ENCODE measurements at regions not wholly inside any gene's neighbourhood (a gene's known extent, or its start where the extent isn't known, plus 50 kb on each side); places are given as distances from the start of the nearest gene placed in this dataset.

DNA sequence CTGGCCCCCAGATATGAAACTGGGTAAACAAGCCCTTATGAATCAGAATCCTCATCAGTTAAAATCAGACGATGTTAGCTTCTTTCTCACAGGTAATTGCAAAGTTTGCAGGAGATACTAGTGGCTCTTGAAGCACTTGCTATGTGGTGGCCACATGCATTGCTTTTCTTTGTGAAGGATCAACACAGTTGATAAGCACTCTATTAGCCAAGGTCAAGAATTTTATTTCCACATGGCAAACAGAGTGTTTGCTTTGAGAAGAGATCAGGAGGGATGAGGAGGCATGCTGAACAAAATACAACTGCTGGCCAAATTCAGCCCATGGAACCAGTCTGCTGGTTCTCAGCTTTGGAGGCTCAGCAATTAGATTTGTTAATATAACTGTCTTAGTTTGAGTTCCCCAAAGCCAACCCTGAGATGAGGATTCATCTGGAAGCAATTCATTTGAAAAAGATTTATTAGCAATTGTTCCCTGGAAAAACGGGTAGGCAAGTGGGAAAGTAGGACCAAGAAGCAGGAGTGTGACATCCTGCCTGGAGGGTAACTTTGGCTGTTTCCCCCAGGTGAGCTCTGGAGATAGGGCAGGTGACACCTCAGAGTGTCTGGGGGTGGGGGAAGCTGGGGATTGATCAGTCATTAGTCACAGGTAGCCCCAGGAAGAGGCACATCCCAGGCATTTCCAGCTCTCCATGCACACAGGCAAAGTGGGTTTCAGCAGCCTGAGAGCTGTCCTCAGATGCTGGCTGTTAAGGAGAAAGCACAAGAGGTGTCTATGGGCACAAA is 180.3 kb downstream of the ABHD5 start:
- no peak overlapping the region for H3K27ac Mint-ChIP-seq
- Histone ChIP-seq H3K4me1 (ENCODE audit: control insufficient read depth, insufficient read depth, low read length, poor library complexity, severe bottlenecking) (no peaks in the 10 kb centered on the region), H3K27me3 (ENCODE audit: control insufficient read depth, insufficient read depth, low read length) (no peaks in the 10 kb centered on the region), H3K36me3 (ENCODE audit: control insufficient read depth, insufficient read depth, low read length) (no peaks in the 10 kb centered on the region), H3K9me3 (ENCODE audit: control insufficient read depth in 2 of 2, low read length in 2 of 2) (no peaks in the 10 kb centered on the region), H3K4me3 (ENCODE audit: low read depth, low read length) (no peak overlapping the region), H3K27ac (ENCODE audit: insufficient read depth, low read length, poor library complexity, severe bottlenecking) (no peak overlapping the region)
- DNase-seq: no peak
- H3K9me3 Mint-ChIP-seq: peaks cover 0 to 2% (median 0%) of the 10 kb centered on the region in 7 donors
- no peak overlapping the region for H3K4me3 Mint-ChIP-seq
- no peaks in the 10 kb centered on the region for H3K36me3 Mint-ChIP-seq
- ATAC-seq (ENCODE audit: low read depth in 2 of 2): no peak
- H3K4me1 Mint-ChIP-seq: no peaks in the 10 kb centered on the region
- H3K27me3 Mint-ChIP-seq: peaks cover 24% of the 10 kb centered on the region

DNA sequence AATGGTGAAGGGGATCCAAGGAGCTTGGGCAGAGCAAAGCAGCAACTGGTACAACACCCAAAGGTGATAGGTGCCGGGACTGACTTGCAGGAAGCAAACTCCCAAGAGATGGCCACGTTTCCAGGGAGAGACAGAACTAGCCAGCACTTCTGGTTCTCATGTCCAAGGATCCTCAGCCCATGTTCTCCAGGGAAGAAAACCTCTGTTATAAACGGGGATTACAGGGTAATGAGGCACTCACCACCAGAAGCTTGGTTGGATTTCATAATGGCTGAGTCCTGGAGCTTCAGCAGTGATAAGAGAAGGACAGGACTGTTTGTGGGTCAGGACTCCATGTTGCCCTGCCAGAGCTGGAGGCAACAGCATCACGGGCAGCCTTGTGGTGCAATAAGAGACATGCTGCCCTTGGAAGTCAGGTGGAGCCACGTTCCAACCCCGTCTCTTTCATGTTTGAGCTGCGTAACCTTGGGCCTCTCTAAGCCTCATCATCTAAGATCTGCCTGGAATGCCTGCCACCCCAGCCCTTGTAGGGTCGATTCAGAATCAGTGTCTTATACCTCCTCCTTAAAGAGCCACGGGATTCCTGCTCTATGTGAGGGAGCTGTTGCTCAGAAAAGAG is 181.0 kb downstream of the ABHD5 start:
- no peaks in the 10 kb centered on the region for H3K4me1 Mint-ChIP-seq
- Histone ChIP-seq H3K36me3 (ENCODE audit: control insufficient read depth, insufficient read depth, low read length) (no peaks in the 10 kb centered on the region), H3K27me3 (ENCODE audit: control insufficient read depth, insufficient read depth, low read length) (no peaks in the 10 kb centered on the region), H3K9me3 (ENCODE audit: control insufficient read depth in 2 of 2, low read length in 2 of 2) (no peaks in the 10 kb centered on the region), H3K27ac (ENCODE audit: insufficient read depth, low read length, poor library complexity, severe bottlenecking) (no peak overlapping the region), H3K4me1 (ENCODE audit: control insufficient read depth, insufficient read depth, low read length, poor library complexity, severe bottlenecking) (no peaks in the 10 kb centered on the region), H3K4me3 (ENCODE audit: low read depth, low read length) (no peak overlapping the region)
- no peak overlapping the region for H3K27ac Mint-ChIP-seq
- no peak for ATAC-seq (ENCODE audit: low read depth in 2 of 2)
- H3K27me3 Mint-ChIP-seq: peaks cover 28% of the 10 kb centered on the region
- H3K4me3 Mint-ChIP-seq: no peak overlapping the region
- DNase-seq: no peak
- H3K36me3 Mint-ChIP-seq: no peaks in the 10 kb centered on the region
- peaks cover 0 to 2% (median 0%) of the 10 kb centered on the region in 7 donors for H3K9me3 Mint-ChIP-seq

DNA sequence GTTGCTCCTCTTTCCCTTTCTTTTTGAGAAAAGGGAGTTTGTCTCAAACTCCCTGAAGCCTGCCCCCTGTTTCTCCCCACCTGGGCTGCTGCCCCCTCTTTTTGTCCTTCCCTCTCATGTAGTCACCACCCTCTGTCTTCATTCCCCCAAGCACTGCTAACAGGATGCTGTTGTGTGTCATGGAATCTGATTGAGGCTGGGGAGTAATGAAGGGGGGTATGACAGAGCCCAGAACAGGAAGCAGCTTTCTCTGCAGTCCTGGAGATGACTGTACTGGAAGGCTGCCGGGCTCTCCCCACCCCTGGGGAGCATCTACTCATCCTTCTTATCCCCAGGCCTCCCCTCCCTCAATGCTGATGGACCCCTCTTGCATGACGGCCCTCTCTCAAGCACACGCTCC is 181.6 kb downstream of the ABHD5 start:
- no peak for DNase-seq
- Mint-ChIP-seq H3K4me3 (no peak overlapping the region), H3K36me3 (no peaks in the 10 kb centered on the region), H3K27ac (peak overlapping the region in 1 of 3 donors; percentile 64), H3K27me3 (peaks cover 24% of the 10 kb centered on the region), H3K4me1 (no peaks in the 10 kb centered on the region), H3K9me3 (peaks cover 0 to 2% (median 0%) of the 10 kb centered on the region in 7 donors)
- Histone ChIP-seq H3K36me3 (ENCODE audit: control insufficient read depth, insufficient read depth, low read length) (no peaks in the 10 kb centered on the region), H3K27me3 (ENCODE audit: control insufficient read depth, insufficient read depth, low read length) (no peaks in the 10 kb centered on the region), H3K4me3 (ENCODE audit: low read depth, low read length) (no peak overlapping the region), H3K4me1 (ENCODE audit: control insufficient read depth, insufficient read depth, low read length, poor library complexity, severe bottlenecking) (no peaks in the 10 kb centered on the region), H3K9me3 (ENCODE audit: control insufficient read depth in 2 of 2, low read length in 2 of 2) (no peaks in the 10 kb centered on the region), H3K27ac (ENCODE audit: insufficient read depth, low read length, poor library complexity, severe bottlenecking) (no peak overlapping the region)
- ATAC-seq (ENCODE audit: low read depth in 2 of 2): no peak

DNA sequence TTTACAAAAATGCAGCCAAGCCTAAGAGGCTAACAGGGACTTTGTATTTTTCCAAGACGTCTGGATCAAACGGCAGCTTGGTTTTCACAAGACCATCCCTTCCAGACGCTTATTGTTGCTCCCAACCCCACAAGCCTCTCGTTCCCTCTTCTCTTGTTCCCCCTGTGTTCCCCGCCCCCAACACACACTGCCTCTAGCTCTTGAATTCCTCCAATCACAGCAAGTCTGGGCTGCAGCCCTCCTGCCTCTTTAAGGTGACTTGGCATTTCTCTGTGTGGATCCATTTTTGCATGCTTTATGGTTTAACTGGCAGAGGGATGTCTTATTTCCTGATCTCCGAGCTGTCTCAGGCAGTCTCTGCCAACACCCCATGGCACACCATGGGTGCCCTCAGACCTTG is 182.2 kb downstream of the ABHD5 start:
- Mint-ChIP-seq H3K9me3 (peaks cover 0 to 2% (median 0%) of the 10 kb centered on the region in 7 donors), H3K36me3 (no peaks in the 10 kb centered on the region), H3K4me1 (no peaks in the 10 kb centered on the region), H3K4me3 (no peak overlapping the region), H3K27ac (no peak overlapping the region), H3K27me3 (peaks cover 24% of the 10 kb centered on the region)
- no peaks in the 10 kb centered on the region for H3K4me1 ChIP-seq (ENCODE audit: control insufficient read depth, insufficient read depth, low read length, poor library complexity, severe bottlenecking)
- H3K36me3 ChIP-seq (ENCODE audit: control insufficient read depth, insufficient read depth, low read length): no peaks in the 10 kb centered on the region
- no peaks in the 10 kb centered on the region for H3K27me3 ChIP-seq (ENCODE audit: control insufficient read depth, insufficient read depth, low read length)
- H3K4me3 ChIP-seq (ENCODE audit: low read depth, low read length): no peak overlapping the region
- DNase-seq (no peak), ATAC-seq (ENCODE audit: low read depth in 2 of 2) (no peak)
- H3K27ac ChIP-seq (ENCODE audit: insufficient read depth, low read length, poor library complexity, severe bottlenecking): no peak overlapping the region
- H3K9me3 ChIP-seq (ENCODE audit: control insufficient read depth in 2 of 2, low read length in 2 of 2): no peaks in the 10 kb centered on the region

DNA sequence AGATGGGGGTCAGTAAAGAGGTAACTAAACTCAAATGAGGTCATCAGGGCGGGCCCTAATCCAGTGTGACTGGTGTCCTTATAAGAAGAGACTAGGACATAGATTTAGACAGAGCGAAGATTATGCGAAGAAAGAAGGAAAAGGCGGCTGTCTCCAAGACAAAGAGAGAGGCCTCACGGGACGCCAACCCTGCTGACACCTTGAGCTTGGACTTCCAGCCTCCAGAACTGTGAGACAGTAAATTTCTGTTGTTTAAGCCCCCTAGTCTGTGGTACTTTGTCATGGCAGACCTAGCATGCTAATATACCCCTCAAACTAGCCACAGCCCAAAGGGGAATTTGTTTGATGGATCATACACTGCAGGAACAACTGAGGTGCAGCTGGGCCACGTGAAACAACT is 183.0 kb downstream of the ABHD5 start:
- H3K4me3 Mint-ChIP-seq: no peak overlapping the region
- no peaks in the 10 kb centered on the region for H3K27me3 ChIP-seq (ENCODE audit: control insufficient read depth, insufficient read depth, low read length)
- H3K36me3 Mint-ChIP-seq: no peaks in the 10 kb centered on the region
- H3K36me3 ChIP-seq (ENCODE audit: control insufficient read depth, insufficient read depth, low read length): no peaks in the 10 kb centered on the region
- H3K27me3 Mint-ChIP-seq: peaks cover 23% of the 10 kb centered on the region
- no peaks in the 10 kb centered on the region for H3K4me1 Mint-ChIP-seq
- H3K4me3 ChIP-seq (ENCODE audit: low read depth, low read length): no peak overlapping the region
- no peak for DNase-seq
- ATAC-seq (ENCODE audit: low read depth in 2 of 2): no peak
- H3K4me1 ChIP-seq (ENCODE audit: control insufficient read depth, insufficient read depth, low read length, poor library complexity, severe bottlenecking): no peaks in the 10 kb centered on the region
- no peaks in the 10 kb centered on the region for H3K9me3 ChIP-seq (ENCODE audit: control insufficient read depth in 2 of 2, low read length in 2 of 2)
- H3K27ac ChIP-seq (ENCODE audit: insufficient read depth, low read length, poor library complexity, severe bottlenecking): no peak overlapping the region
- H3K9me3 Mint-ChIP-seq: peaks cover 0 to 2% (median 0%) of the 10 kb centered on the region in 7 donors
- H3K27ac Mint-ChIP-seq: no peak overlapping the region

DNA sequence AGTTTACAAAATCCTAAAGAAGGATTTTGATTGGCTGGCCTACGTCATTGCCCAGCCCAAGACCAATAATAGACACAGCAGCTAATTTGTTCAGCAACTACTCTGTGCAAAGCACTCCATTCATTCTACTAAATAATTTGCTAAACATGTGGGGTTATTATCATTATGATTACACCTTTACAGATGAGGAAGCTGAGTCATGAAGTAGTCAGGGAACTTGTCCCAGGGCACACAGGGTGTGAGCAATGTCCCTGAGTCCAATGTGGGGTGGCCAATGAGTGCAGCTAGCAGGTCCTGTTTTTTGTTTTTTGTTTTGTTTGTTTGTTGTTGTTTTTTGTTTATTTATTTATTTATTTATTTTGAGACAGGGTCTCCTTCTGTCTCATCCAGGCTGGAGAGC is 183.6 kb downstream of the ABHD5 start:
- no peaks in the 10 kb centered on the region for H3K4me1 ChIP-seq (ENCODE audit: control insufficient read depth, insufficient read depth, low read length, poor library complexity, severe bottlenecking)
- H3K27ac ChIP-seq (ENCODE audit: insufficient read depth, low read length, poor library complexity, severe bottlenecking): no peak overlapping the region
- DNase-seq (no peak), ATAC-seq (ENCODE audit: low read depth in 2 of 2) (no peak)
- peaks cover 21% of the 10 kb centered on the region for H3K27me3 Mint-ChIP-seq
- no peaks in the 10 kb centered on the region for H3K27me3 ChIP-seq (ENCODE audit: control insufficient read depth, insufficient read depth, low read length)
- H3K4me3 ChIP-seq (ENCODE audit: low read depth, low read length): no peak overlapping the region
- H3K4me3 Mint-ChIP-seq: no peak overlapping the region
- no peaks in the 10 kb centered on the region for H3K36me3 ChIP-seq (ENCODE audit: control insufficient read depth, insufficient read depth, low read length)
- no peak overlapping the region for H3K27ac Mint-ChIP-seq
- H3K9me3 Mint-ChIP-seq: peaks cover 0 to 2% (median 0%) of the 10 kb centered on the region in 7 donors
- H3K36me3 Mint-ChIP-seq: no peaks in the 10 kb centered on the region
- H3K9me3 ChIP-seq (ENCODE audit: control insufficient read depth in 2 of 2, low read length in 2 of 2): no peaks in the 10 kb centered on the region
- H3K4me1 Mint-ChIP-seq: no peaks in the 10 kb centered on the region

DNA sequence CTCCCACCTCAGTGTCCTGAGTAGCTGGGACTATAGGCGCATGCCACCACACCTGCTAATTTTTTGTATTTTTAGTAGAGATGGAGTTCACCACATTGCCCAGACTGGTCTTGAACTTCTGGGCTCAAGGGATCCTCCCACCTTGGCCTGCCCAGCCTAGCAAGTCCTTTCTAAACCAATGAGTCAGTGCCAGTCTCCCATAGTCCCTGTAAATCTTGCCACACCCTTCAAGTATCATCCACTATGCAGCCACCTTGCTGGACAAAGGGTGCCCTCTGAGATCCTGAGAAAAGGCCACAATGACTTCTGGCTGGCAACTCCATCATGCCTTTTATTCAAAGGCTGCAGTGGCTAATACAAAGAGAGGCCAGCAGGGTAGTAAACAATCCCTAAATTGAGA is 184.0 kb downstream of the ABHD5 start:
- Mint-ChIP-seq H3K27ac (no peak overlapping the region), H3K4me3 (no peak overlapping the region), H3K4me1 (no peaks in the 10 kb centered on the region), H3K36me3 (no peaks in the 10 kb centered on the region), H3K27me3 (peaks cover 23% of the 10 kb centered on the region), H3K9me3 (peaks cover 0 to 2% (median 0%) of the 10 kb centered on the region in 7 donors)
- Histone ChIP-seq H3K27me3 (ENCODE audit: control insufficient read depth, insufficient read depth, low read length) (no peaks in the 10 kb centered on the region), H3K4me1 (ENCODE audit: control insufficient read depth, insufficient read depth, low read length, poor library complexity, severe bottlenecking) (no peaks in the 10 kb centered on the region), H3K4me3 (ENCODE audit: low read depth, low read length) (no peak overlapping the region), H3K27ac (ENCODE audit: insufficient read depth, low read length, poor library complexity, severe bottlenecking) (no peak overlapping the region), H3K9me3 (ENCODE audit: control insufficient read depth in 2 of 2, low read length in 2 of 2) (no peaks in the 10 kb centered on the region), H3K36me3 (ENCODE audit: control insufficient read depth, insufficient read depth, low read length) (no peaks in the 10 kb centered on the region)
- no peak for ATAC-seq (ENCODE audit: low read depth in 2 of 2)
- DNase-seq: no peak

DNA sequence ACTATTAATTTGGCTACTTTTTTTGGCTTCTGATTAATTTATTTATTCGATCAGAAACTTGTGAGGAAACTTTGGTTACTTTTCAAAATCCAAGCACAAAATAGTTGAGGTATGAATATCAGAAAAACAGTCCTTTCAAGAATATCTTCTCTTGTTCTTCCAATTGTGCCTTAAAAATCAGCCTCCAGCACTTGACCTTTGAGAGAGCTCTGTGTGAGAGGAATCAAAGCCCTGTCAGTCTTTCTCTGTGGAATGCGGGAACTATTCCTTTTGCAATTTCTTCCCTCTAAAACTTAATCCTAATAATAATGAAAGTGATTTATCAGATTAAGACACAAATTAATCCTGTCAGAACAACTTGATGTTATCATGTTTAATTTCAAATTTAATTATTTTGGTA is 185.9 kb downstream of the ABHD5 start:
- H3K36me3 Mint-ChIP-seq: no peaks in the 10 kb centered on the region
- no peaks in the 10 kb centered on the region for H3K4me1 Mint-ChIP-seq
- DNase-seq (no peak), ATAC-seq (ENCODE audit: low read depth in 2 of 2) (no peak)
- no peak overlapping the region for H3K4me3 Mint-ChIP-seq
- H3K27ac Mint-ChIP-seq: no peak overlapping the region
- Histone ChIP-seq H3K27ac (ENCODE audit: insufficient read depth, low read length, poor library complexity, severe bottlenecking) (no peak overlapping the region), H3K9me3 (ENCODE audit: control insufficient read depth in 2 of 2, low read length in 2 of 2) (no peaks in the 10 kb centered on the region), H3K4me1 (ENCODE audit: control insufficient read depth, insufficient read depth, low read length, poor library complexity, severe bottlenecking) (no peaks in the 10 kb centered on the region), H3K36me3 (ENCODE audit: control insufficient read depth, insufficient read depth, low read length) (no peaks in the 10 kb centered on the region), H3K27me3 (ENCODE audit: control insufficient read depth, insufficient read depth, low read length) (peaks cover 1% of the 10 kb centered on the region), H3K4me3 (ENCODE audit: low read depth, low read length) (no peak overlapping the region)
- peaks cover 0 to 2% (median 0%) of the 10 kb centered on the region in 7 donors for H3K9me3 Mint-ChIP-seq
- peaks cover 31% of the 10 kb centered on the region for H3K27me3 Mint-ChIP-seq

Data from CD4-positive, CD25-positive, alpha-beta regulatory T cell (primary cell).